Keratinocyte (primary cell): ENCODE measurements at regions not wholly inside any gene's neighbourhood (a gene's known extent, or its start where the extent isn't known, plus 50 kb on each side); places are given as distances from the start of the nearest gene placed in this dataset.
"Not testable (repeated sequence)": the region's sequence is repeated elsewhere in the genome, so short reads cannot be mapped to it uniquely, and the experiment has no call there.

ENCODE experiments used
- DNase-seq: peaks from one replicate; pipeline ENCODE4 v3.0.0-alpha.2; 2011; ENCODE audit warnings: low read depth, missing footprints, low spot score
- FAIRE-seq: peaks from 2 replicates; lab custom pipeline; 2011; peaks lifted over from hg19 to GRCh38; lab: Jason Lieb, UNC
- H2AFZ ChIP-seq: 2 replicates; pipeline ENCODE4 v1.6.0; 2012; ENCODE audit warnings: low read length, control low read depth, inconsistent platforms; ENCODE audit not compliant: control insufficient read depth
- H3K27ac ChIP-seq: 2 replicates; pipeline ENCODE4 v1.5.1; 2011; ENCODE audit warnings: low read length; ENCODE audit not compliant: control insufficient read depth, insufficient read depth
- H3K27me3 ChIP-seq: 3 replicates; pipeline ENCODE4 v1.6.0; 2011; ENCODE audit warnings: low read length; ENCODE audit not compliant: control insufficient read depth, insufficient read depth; ENCODE audit errors: extremely low read depth
- H3K36me3 ChIP-seq, 2 experiments: 2 replicates in 1 of 2; 3 replicates in 1 of 2; pipeline ENCODE4 v1.5.1; 2011; ENCODE audit warnings: low read length in 2 of 2, mild to moderate bottlenecking in 1 of 2; ENCODE audit not compliant: control insufficient read depth in 2 of 2, insufficient read depth in 2 of 2; ENCODE audit errors: extremely low read depth in 1 of 2
- H3K4me1 ChIP-seq: 3 replicates; pipeline ENCODE4 v1.5.1; 2011; ENCODE audit warnings: low read length; ENCODE audit not compliant: control insufficient read depth, insufficient read depth; ENCODE audit errors: extremely low read depth
- H3K4me2 ChIP-seq: 3 replicates; pipeline ENCODE4 v1.6.0; 2011; ENCODE audit warnings: low read depth, low read length; ENCODE audit not compliant: control insufficient read depth, insufficient read depth; ENCODE audit errors: extremely low read depth
- H3K4me3 ChIP-seq, 3 experiments: fragments of 200-600 bp in 1 of 3; sonication (generic) in 1 of 3; 2 replicates in 2 of 3; 3 replicates in 1 of 3; pipeline ENCODE4 v1.5.1; 2011 to 2016; ENCODE audit warnings: low read length in 3 of 3, mild to moderate bottlenecking in 3 of 3, control low read depth in 2 of 3, inconsistent platforms in 1 of 3, low read depth in 1 of 3, mixed read lengths in 1 of 3, mixed run types in 1 of 3, moderate library complexity in 1 of 3; ENCODE audit not compliant: control insufficient read depth in 2 of 3, insufficient read depth in 2 of 3; ENCODE audit errors: extremely low read depth in 1 of 3
- H3K79me2 ChIP-seq: 2 replicates; pipeline ENCODE4 v1.6.0; 2012; ENCODE audit warnings: low read length; ENCODE audit not compliant: control insufficient read depth, insufficient read depth
- H3K9ac ChIP-seq: 3 replicates; pipeline ENCODE4 v1.6.0; 2011; ENCODE audit warnings: low read length; ENCODE audit not compliant: control insufficient read depth, insufficient read depth; ENCODE audit errors: extremely low read depth
- H3K9me1 ChIP-seq: 3 replicates; pipeline ENCODE4 v1.6.0; 2011; ENCODE audit warnings: low read length; ENCODE audit not compliant: control insufficient read depth, insufficient read depth; ENCODE audit errors: extremely low read depth
- H3K9me3 ChIP-seq: 2 replicates; pipeline ENCODE4 v1.5.1; 2012; ENCODE audit warnings: low read depth, low read length; ENCODE audit not compliant: control insufficient read depth
- H4K20me1 ChIP-seq: 3 replicates; pipeline ENCODE4 v1.6.0; 2011; ENCODE audit warnings: low read length; ENCODE audit not compliant: control insufficient read depth, insufficient read depth; ENCODE audit errors: extremely low read depth
- CTCF ChIP-seq, 3 experiments: IDR thresholded peaks in 1 of 3; conservative IDR thresholded peaks in 1 of 3; optimal IDR thresholded peaks in 1 of 3; 2 replicates in 2 of 3; 3 replicates in 1 of 3; pipeline versions ENCODE3 to v1.5.1; 2011; ENCODE audit warnings: low read length in 3 of 3, mild to moderate bottlenecking in 3 of 3, moderate library complexity in 2 of 3, control low read depth in 1 of 3, inconsistent platforms in 1 of 3; ENCODE audit not compliant: insufficient read depth in 2 of 3; ENCODE audit errors: extremely low read depth in 1 of 3
- EZH2 ChIP-seq: IDR thresholded peaks from one replicate; pipeline ENCODE4 v1.6.1; 2012; ENCODE audit warnings: inconsistent platforms, mild to moderate bottlenecking, low read length, moderate library complexity
- dilution Hi-C: fragments of 300-500 bp; cut with MboI; formaldehyde crosslinking; loops from one replicate; pipeline ENCODE4 v1.7.0; 2020; ENCODE audit warnings: low sequenced_read_pairs; ENCODE audit not compliant: extremely low pct_ligation_motif_present

- H3K9me1 ChIP-seq, H3K9ac ChIP-seq, H3K36me3 ChIP-seq, H3K79me2 ChIP-seq, DNase-seq, H3K4me1 ChIP-seq, H4K20me1 ChIP-seq, H3K4me2 ChIP-seq, H3K27me3 ChIP-seq, H3K9me3 ChIP-seq, H3K4me3 ChIP-seq, dilution Hi-C loops, H3K27ac ChIP-seq, FAIRE-seq: not testable (repeated sequence)
- H2AFZ ChIP-seq, result peak overlapping the region; percentile 61
Measured at GRCh38 chr1:233472796-233473195, 141.1 kb upstream of the KCNK1 start.

- Histone ChIP-seq H3K9me3 (no peaks in the 10 kb centered on the region), H4K20me1 (no peaks in the 10 kb centered on the region), H3K4me1 (peaks cover 3% of the 10 kb centered on the region), H3K9me1 (no peaks in the 10 kb centered on the region), H3K4me2 (no peak overlapping the region), H3K27ac (no peak overlapping the region), H3K4me3 (no peak overlapping the region), H3K27me3 (no peaks in the 10 kb centered on the region), H2AFZ (no peak overlapping the region), H3K9ac (no peak overlapping the region), H3K79me2 (no peaks in the 10 kb centered on the region), H3K36me3 (no peaks in the 10 kb centered on the region)
- TF ChIP-seq CTCF (optimal IDR thresholded peaks at IDR 0.05 in 1 of 3, IDR thresholded peaks at IDR 0.05 in 1 of 3, conservative IDR thresholded peaks at IDR 0.05 in 1 of 3; ENCODE audit: extremely low read depth in 1 of 3, insufficient read depth in 2 of 3, low read length in 3 of 3), result no peak
- TF ChIP-seq EZH2, result no peak
- FAIRE-seq (no peak), DNase-seq (no peak)
- dilution Hi-C loops, result no loop called here
Measured at GRCh38 chr1:233473549-233474204, 140.2 kb upstream of the KCNK1 start.

GRCh38 chr1:233477359-233477758, 136.5 kb upstream of the KCNK1 start:
- DNase-seq (no peak), FAIRE-seq (no peak)
- Histone ChIP-seq H3K9me1 (no peaks in the 10 kb centered on the region), H3K36me3 (no peaks in the 10 kb centered on the region), H3K27me3 (no peaks in the 10 kb centered on the region), H3K4me3 (no peak overlapping the region), H3K4me1 (peaks cover 19% of the 10 kb centered on the region), H3K4me2 (no peak overlapping the region), H3K9me3 (no peaks in the 10 kb centered on the region), H4K20me1 (no peaks in the 10 kb centered on the region), H3K79me2 (no peaks in the 10 kb centered on the region), H2AFZ (no peak overlapping the region), H3K27ac (no peak overlapping the region), H3K9ac (no peak overlapping the region)
- dilution Hi-C loops, result no loop called here
- TF ChIP-seq CTCF (optimal IDR thresholded peaks at IDR 0.05 in 1 of 3, IDR thresholded peaks at IDR 0.05 in 1 of 3, conservative IDR thresholded peaks at IDR 0.05 in 1 of 3; ENCODE audit: extremely low read depth in 1 of 3, insufficient read depth in 2 of 3, low read length in 3 of 3) (no peak), EZH2 (no peak)
